WERI-Rb-1 (cell line): ENCODE measurements at regions not wholly inside any gene's neighbourhood (a gene's known extent, or its start where the extent isn't known, plus 50 kb on each side); places are given as distances from the start of the nearest gene placed in this dataset.

ENCODE experiments used
- DNase-seq: peaks from one replicate; pipeline ENCODE4 v3.0.0-alpha.2; 2020
- H3K27ac ChIP-seq: fragments of 250-450 bp; sonication (Bioruptor Pico); 2 replicates; pipeline ENCODE4 v1.5.1; 2020; ENCODE audit warnings: mild to moderate bottlenecking, moderate library complexity
- H3K27me3 ChIP-seq: fragments of 250-450 bp; sonication (Bioruptor Pico); 2 replicates; pipeline ENCODE4 v1.5.1; 2021; ENCODE audit warnings: mild to moderate bottlenecking, low read depth, moderate library complexity; ENCODE audit not compliant: insufficient read depth, severe bottlenecking
- H3K36me3 ChIP-seq: fragments of 250-450 bp; sonication (Bioruptor Pico); 2 replicates; pipeline ENCODE4 v1.5.1; 2020; ENCODE audit warnings: mild to moderate bottlenecking, moderate library complexity
- H3K4me3 ChIP-seq: 2 replicates; pipeline ENCODE4 v1.5.1; 2011; ENCODE audit warnings: low read depth, mild to moderate bottlenecking, control low read depth, low read length
- H3K9me3 ChIP-seq: fragments of 250-450 bp; sonication (Bioruptor Pico); 2 replicates; pipeline ENCODE4 v1.5.1; 2021; ENCODE audit warnings: mild to moderate bottlenecking, moderate library complexity; ENCODE audit not compliant: severe bottlenecking
- CTCF ChIP-seq: IDR thresholded peaks from 2 replicates; pipeline ENCODE4 v1.5.1; 2011; ENCODE audit warnings: low read depth, mild to moderate bottlenecking, control low read depth, inconsistent platforms, low read length

- no peak overlapping the region for H3K27ac ChIP-seq
- no peaks in the 10 kb centered on the region for H3K36me3 ChIP-seq
- H3K27me3 ChIP-seq = no peaks in the 10 kb centered on the region
- no peak overlapping the region for H3K4me3 ChIP-seq
- TF ChIP-seq CTCF = no peak
- no peak for DNase-seq
- no peaks in the 10 kb centered on the region for H3K9me3 ChIP-seq
Measured at GRCh38 chr1:189597083-189597482, 880.6 kb downstream of the BRINP3 start.

- no peaks in the 10 kb centered on the region for H3K9me3 ChIP-seq
- H3K27me3 ChIP-seq = no peaks in the 10 kb centered on the region
- no peaks in the 10 kb centered on the region for H3K36me3 ChIP-seq
- no peak for DNase-seq
- no peak overlapping the region for H3K4me3 ChIP-seq
- H3K27ac ChIP-seq = no peak overlapping the region
- TF ChIP-seq CTCF = no peak
Measured at GRCh38 chr1:189605226-189605625, 872.4 kb downstream of the BRINP3 start.

- TF ChIP-seq CTCF = no peak
- DNase-seq = no peak
- no peaks in the 10 kb centered on the region for H3K27me3 ChIP-seq
Measured at GRCh38 chr1:189606047-189606446, 871.6 kb downstream of the BRINP3 start.

GRCh38 chr1:189606795-189607476, 870.7 kb downstream of the BRINP3 start:
- no peaks in the 10 kb centered on the region for H3K27me3 ChIP-seq
- H3K27ac ChIP-seq = no peak overlapping the region
- no peaks in the 10 kb centered on the region for H3K9me3 ChIP-seq
- H3K36me3 ChIP-seq = no peaks in the 10 kb centered on the region
- H3K4me3 ChIP-seq = no peak overlapping the region
- no peak for TF ChIP-seq CTCF
- DNase-seq = no peak

More at GRCh38 chr1:189606047-189606446, 871.6 kb downstream of the BRINP3 start:
- no peaks in the 10 kb centered on the region for H3K9me3 ChIP-seq
- no peak overlapping the region for H3K4me3 ChIP-seq
- no peak overlapping the region for H3K27ac ChIP-seq
- no peaks in the 10 kb centered on the region for H3K36me3 ChIP-seq

GRCh38 chr1:189607477-189608096, 870.1 kb downstream of the BRINP3 start:
- no peaks in the 10 kb centered on the region for H3K36me3 ChIP-seq
- H3K27me3 ChIP-seq = no peaks in the 10 kb centered on the region
- H3K9me3 ChIP-seq = no peaks in the 10 kb centered on the region
- H3K4me3 ChIP-seq = no peak overlapping the region
- H3K27ac ChIP-seq = no peak overlapping the region
- no peak for TF ChIP-seq CTCF
- no peak for DNase-seq

- H3K36me3 ChIP-seq = no peaks in the 10 kb centered on the region
- no peak for DNase-seq
- no peak for TF ChIP-seq CTCF
- H3K9me3 ChIP-seq = no peaks in the 10 kb centered on the region
- no peak overlapping the region for H3K27ac ChIP-seq
- no peak overlapping the region for H3K4me3 ChIP-seq
- H3K27me3 ChIP-seq = no peaks in the 10 kb centered on the region
Measured at GRCh38 chr1:189609167-189609566, 868.5 kb downstream of the BRINP3 start.
